Thyroid gland (tissue), 4 donors: ENCODE measurements at regions not wholly inside any gene's neighbourhood (a gene's known extent, or its start where the extent isn't known, plus 50 kb on each side); places are given as distances from the start of the nearest gene placed in this dataset.

Source experiments
- CTCF ChIP-seq, 6 experiments: fragments of 200-600 bp in 3 of 6; fragments of 450-650 bp in 3 of 6; sonication (generic) in 3 of 6; IDR thresholded peaks; one replicate each; pipeline ENCODE4 v1.5.1; 2016 to 2019; ENCODE audit warnings: antibody characterized with exemption in 6 of 6, mild to moderate bottlenecking in 2 of 6, inconsistent platforms in 1 of 6, moderate library complexity in 1 of 6
- POLR2A ChIP-seq, 2 donors: fragments of 450-650 bp; IDR thresholded peaks; one replicate each; pipeline ENCODE4 v1.6.1; 2017; ENCODE audit warnings: antibody characterized with exemption in 2 of 2, mild to moderate bottlenecking in 2 of 2, moderate library complexity in 1 of 2

- TF ChIP-seq CTCF (IDR thresholded peaks at IDR 0.05) (no peak), POLR2A (IDR thresholded peaks at IDR 0.05) (no peak)
Observed at GRCh38 chr2:122927710-122928557, 1097.2 kb upstream of the CNTNAP5 start.
